ENCODE measurements at regions not wholly inside any gene's neighbourhood (a gene's known extent, or its start where the extent isn't known, plus 50 kb on each side); places are given as distances from the start of the nearest gene placed in this dataset.

DNA sequence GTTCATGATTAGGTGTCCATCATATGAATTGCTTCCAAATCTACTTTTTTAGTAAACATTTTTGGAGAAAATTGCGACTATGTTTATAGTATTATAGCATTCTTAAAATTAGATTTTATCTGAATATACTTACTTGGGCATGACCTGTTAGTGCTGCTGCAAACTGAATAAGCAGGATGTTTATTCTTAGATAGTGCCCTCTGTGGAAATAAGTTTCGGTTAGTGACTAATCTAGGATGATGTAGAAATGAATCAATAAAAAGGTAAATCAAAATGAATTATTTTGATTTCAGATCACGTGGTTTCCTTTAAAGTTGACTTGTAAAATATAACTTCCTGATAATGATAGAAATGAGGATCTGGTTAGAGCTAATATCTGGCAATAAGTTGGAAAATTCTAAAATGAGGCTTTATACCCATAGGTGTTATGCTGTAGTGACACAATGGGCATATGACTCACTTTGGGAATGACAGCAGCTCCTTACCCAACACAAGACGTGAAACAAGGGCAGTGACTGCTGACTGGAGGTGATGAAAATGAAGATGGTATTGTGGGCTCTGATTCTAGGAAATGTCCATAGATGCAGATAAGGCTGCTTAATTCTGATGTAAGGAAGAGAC lies 165.8 kb upstream of the TCF4 start:
- no peaks in the 10 kb centered on the region for H3K4me1 Mint-ChIP-seq (ENCODE audit: low read depth)
- H3K36me3 Mint-ChIP-seq (ENCODE audit: low read depth), result no peaks in the 10 kb centered on the region
- no peak overlapping the region for H3K27ac Mint-ChIP-seq
- H3K4me3 Mint-ChIP-seq, result no peak overlapping the region
- no peak for DNase-seq
- intact Hi-C loops (cut with micrococcal nuclease), result no loop called here
- CTCF ChIA-PET, result no interaction called here
- H3K9me3 Mint-ChIP-seq, result no peaks in the 10 kb centered on the region
- H3K27me3 Mint-ChIP-seq (ENCODE audit: low read depth), result no peaks in the 10 kb centered on the region

DNA sequence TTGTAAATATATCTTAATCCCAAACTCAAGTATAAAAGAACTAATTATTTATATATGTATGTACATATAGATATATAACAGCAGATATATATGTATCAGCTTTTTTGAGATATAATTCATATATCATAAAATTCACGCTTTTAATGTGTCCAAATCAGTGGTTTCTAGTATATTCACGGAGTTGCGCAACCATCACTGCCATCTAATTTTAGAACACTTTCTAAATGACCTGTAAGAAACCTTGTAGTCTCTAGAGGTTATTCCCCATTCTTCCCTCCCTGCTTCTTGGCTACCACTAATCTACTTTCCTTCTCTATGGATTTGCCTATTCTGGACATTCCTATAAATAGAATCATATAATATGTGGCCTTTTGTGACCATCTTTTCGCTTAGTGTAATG lies 163.5 kb upstream of the TCF4 start:
- no peak for DNase-seq
- Mint-ChIP-seq H3K27me3 (ENCODE audit: low read depth) (no peaks in the 10 kb centered on the region), H3K27ac (no peak overlapping the region), H3K4me3 (no peak overlapping the region), H3K36me3 (ENCODE audit: low read depth) (no peaks in the 10 kb centered on the region), H3K9me3 (no peaks in the 10 kb centered on the region), H3K4me1 (ENCODE audit: low read depth) (no peaks in the 10 kb centered on the region)
- CTCF ChIA-PET, result no interaction called here
- intact Hi-C loops (cut with micrococcal nuclease), result no loop called here

DNA sequence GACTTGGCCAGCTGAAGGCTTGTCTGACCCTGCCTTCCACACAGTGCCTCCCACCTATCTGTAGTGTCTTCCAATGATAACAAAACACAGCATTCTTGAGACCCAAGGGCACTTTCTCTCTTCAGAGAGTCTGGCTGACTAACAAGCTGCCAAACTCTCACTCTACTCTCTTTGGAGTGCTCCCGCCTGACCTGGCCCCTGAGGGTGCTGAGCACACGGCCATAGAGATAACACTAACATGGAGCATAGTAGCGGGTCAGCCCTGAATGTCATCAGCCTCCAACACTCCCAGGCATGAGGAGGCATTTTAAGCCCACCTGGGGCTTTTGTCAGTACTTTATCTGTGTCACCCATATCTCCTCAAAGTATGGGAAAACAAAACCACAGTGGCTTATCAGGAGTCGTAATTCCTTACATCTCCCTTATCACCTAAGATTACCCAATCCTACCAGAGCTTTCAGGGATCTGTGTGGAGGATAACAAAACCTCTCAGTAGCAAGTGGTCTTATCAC lies 160.3 kb upstream of the TCF4 start:
- intact Hi-C loops (cut with micrococcal nuclease), result no loop called here
- Mint-ChIP-seq H3K36me3 (ENCODE audit: low read depth) (no peaks in the 10 kb centered on the region), H3K27me3 (ENCODE audit: low read depth) (no peaks in the 10 kb centered on the region), H3K27ac (no peak overlapping the region), H3K4me1 (ENCODE audit: low read depth) (no peaks in the 10 kb centered on the region), H3K4me3 (no peak overlapping the region), H3K9me3 (no peaks in the 10 kb centered on the region)
- no peak for DNase-seq
- CTCF ChIA-PET, result no interaction called here

DNA sequence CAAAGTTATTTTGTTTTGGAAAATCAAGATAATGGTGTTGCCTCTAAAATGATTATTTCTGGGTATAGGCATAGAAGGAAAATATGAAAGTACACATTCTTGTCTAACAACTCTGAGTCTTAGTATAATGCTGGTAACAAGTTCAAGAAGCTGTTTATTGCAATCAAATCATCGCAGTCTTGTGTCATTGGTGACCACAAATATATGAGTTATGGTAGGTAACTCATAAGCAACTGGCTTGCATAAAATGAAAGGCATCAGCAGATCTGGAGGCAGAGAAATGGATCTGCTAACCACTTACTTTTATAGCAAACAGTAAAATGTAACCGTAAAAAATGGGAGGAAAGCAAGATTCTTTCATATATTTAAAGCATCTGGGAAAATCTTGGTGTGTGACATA lies 156.2 kb upstream of the TCF4 start:
- Mint-ChIP-seq H3K4me1 (ENCODE audit: low read depth) (no peaks in the 10 kb centered on the region), H3K27me3 (ENCODE audit: low read depth) (no peaks in the 10 kb centered on the region), H3K27ac (no peak overlapping the region), H3K36me3 (ENCODE audit: low read depth) (no peaks in the 10 kb centered on the region), H3K9me3 (no peaks in the 10 kb centered on the region), H3K4me3 (no peak overlapping the region)
- intact Hi-C loops (cut with micrococcal nuclease), result no loop called here
- CTCF ChIA-PET, result no interaction called here
- DNase-seq, result no peak

DNA sequence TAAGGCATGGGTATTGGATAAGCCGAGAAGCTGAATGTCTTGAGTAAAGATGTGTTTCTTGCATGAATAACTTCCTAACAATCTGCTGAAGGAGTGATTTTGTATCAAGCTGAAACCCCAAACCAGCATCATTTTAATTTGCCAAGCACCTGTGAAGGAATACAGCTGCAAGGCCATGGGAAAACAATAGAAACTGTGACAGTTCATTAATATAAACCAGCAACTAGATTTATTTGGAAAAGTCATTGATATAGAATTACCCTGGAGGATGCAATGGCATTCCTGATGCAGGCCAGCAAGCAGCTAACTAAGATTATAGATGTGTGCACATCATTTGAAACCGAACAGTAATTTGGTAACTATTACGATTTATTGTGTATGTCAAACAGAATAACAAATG lies 155.7 kb upstream of the TCF4 start:
- no peak overlapping the region for H3K4me3 Mint-ChIP-seq
- DNase-seq, result no peak
- CTCF ChIA-PET, result no interaction called here
- H3K4me1 Mint-ChIP-seq (ENCODE audit: low read depth), result no peaks in the 10 kb centered on the region
- no peaks in the 10 kb centered on the region for H3K27me3 Mint-ChIP-seq (ENCODE audit: low read depth)
- no peaks in the 10 kb centered on the region for H3K9me3 Mint-ChIP-seq
- no peaks in the 10 kb centered on the region for H3K36me3 Mint-ChIP-seq (ENCODE audit: low read depth)
- H3K27ac Mint-ChIP-seq, result no peak overlapping the region
- intact Hi-C loops (cut with micrococcal nuclease), result no loop called here

DNA sequence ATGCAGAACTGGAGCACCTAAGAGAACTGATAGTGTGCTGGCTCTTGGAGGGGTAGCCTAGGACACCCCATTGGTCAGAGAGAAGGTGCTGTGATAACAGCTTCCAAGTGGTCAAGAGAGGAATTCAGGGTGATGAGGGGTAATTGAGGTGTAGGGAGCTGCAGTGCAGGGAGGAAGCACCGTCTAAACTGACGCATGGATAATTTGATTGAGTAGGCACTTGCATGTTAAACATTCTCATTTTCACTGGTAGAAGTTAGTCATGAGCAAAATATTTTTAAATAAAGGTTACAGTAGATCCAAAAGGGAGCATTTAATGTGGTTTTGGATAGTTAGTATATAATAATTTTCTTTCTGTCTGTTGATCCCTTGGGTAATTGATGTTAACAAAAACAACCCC lies 155.1 kb upstream of the TCF4 start:
- H3K27ac Mint-ChIP-seq, result no peak overlapping the region
- no peaks in the 10 kb centered on the region for H3K4me1 Mint-ChIP-seq (ENCODE audit: low read depth)
- H3K36me3 Mint-ChIP-seq (ENCODE audit: low read depth), result no peaks in the 10 kb centered on the region
- H3K9me3 Mint-ChIP-seq, result no peaks in the 10 kb centered on the region
- CTCF ChIA-PET, result no interaction called here
- intact Hi-C loops (cut with micrococcal nuclease), result no loop called here
- H3K27me3 Mint-ChIP-seq (ENCODE audit: low read depth), result no peaks in the 10 kb centered on the region
- no peak overlapping the region for H3K4me3 Mint-ChIP-seq
- no peak for DNase-seq

DNA sequence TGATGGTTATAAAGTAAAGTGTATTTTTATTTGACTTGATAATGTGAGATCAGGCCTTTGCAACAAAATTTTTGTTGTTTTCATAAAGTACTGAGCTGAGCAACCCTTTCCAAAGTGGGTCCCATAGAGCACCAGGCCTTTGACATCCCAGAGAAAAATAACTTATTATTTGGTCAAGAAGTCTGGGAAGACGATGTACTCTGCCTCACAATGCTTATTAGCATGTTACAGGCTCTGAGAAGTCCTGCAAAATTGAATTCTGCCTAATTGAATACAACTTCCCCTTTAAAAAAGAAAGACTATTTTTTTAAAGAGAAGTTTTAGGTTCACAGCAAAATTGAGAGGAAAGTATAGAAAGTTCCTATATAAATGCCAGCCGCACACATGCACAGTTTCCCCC lies 151.5 kb upstream of the TCF4 start:
- H3K4me1 Mint-ChIP-seq (ENCODE audit: low read depth), result no peaks in the 10 kb centered on the region
- intact Hi-C loops (cut with micrococcal nuclease), result no loop called here
- CTCF ChIA-PET, result interaction anchor here (0.6 kb wide), 1 partner anchor 164 kb away, joined by 4 read pairs; no protein-coding TSS in a partner anchor
- no peak overlapping the region for H3K4me3 Mint-ChIP-seq
- no peak for DNase-seq
- no peaks in the 10 kb centered on the region for H3K27me3 Mint-ChIP-seq (ENCODE audit: low read depth)
- no peaks in the 10 kb centered on the region for H3K36me3 Mint-ChIP-seq (ENCODE audit: low read depth)
- H3K9me3 Mint-ChIP-seq, result no peaks in the 10 kb centered on the region
- H3K27ac Mint-ChIP-seq, result no peak overlapping the region

DNA sequence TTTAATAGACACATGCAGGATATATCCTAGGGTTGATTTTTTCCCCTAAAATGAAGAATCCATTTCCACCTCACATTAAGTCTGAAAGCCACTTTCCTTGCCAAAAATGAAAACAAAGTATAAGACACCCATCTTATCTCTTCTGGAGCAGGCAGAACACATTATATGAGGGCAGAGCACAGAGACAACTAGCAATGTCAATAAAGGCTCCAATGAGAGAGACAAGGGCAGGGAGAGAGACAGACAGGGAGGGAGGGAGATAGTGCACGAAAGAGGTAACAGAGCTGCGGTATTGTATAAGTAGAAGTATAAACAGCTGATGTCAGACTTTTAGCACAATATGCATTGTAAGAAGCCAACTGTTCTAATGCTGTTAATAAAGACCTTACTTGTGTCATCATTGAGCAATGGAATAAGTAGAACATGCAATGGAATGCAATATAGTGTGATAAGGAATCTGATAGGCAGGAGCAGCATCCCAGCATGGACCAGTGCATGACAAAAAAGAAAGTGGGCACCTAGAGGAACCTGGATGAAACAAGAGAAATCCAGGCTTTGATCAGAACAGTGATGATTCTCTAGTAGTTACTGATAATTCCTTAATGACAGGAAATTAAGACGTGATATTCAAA lies 150.6 kb upstream of the TCF4 start:
- DNase-seq, result no peak
- CTCF ChIA-PET, result interaction anchor here (0.6 kb wide), 1 partner anchor 163 kb away, joined by 4 read pairs; no protein-coding TSS in a partner anchor
- intact Hi-C loops (cut with micrococcal nuclease), result no loop called here
- Mint-ChIP-seq H3K36me3 (ENCODE audit: low read depth) (no peaks in the 10 kb centered on the region), H3K4me1 (ENCODE audit: low read depth) (no peaks in the 10 kb centered on the region), H3K27ac (no peak overlapping the region), H3K27me3 (ENCODE audit: low read depth) (no peaks in the 10 kb centered on the region), H3K4me3 (no peak overlapping the region), H3K9me3 (no peaks in the 10 kb centered on the region)

DNA sequence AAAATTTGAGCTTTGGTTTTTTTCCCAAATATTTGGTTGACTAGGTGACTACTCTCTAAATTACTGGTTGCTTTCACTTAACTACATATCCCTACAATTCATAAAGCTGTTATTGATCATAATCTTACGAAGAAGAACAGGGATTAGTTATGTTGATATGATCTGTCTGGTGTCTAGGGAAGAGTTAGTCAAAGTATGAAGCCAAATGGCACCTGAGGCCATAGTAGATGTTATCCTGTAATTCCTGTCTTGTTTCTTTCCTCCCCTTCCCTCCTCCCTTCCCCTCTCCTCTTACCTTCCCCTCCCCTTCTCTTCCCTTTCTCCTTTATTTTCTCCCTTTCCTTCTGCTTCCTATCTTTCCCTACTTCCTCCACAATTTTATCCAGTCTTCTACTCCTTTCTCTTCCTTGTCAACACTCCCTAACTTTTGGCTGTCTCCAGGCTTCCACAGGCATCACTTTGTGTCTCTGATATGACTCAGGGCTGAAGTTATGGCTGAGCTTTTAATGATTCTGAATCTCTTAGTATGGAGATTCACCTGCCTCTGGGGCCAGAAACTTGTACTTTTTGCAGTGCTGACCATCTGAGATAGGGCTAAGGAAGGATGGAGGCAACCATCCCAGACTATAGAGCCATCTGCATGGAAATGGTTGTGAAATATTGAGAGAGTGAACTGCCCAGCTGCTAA lies 149.9 kb upstream of the TCF4 start:
- intact Hi-C loops (cut with micrococcal nuclease), result no loop called here
- Mint-ChIP-seq H3K9me3 (no peaks in the 10 kb centered on the region), H3K27ac (no peak overlapping the region), H3K4me1 (ENCODE audit: low read depth) (no peaks in the 10 kb centered on the region), H3K27me3 (ENCODE audit: low read depth) (no peaks in the 10 kb centered on the region), H3K4me3 (no peak overlapping the region), H3K36me3 (ENCODE audit: low read depth) (no peaks in the 10 kb centered on the region)
- no peak for DNase-seq
- CTCF ChIA-PET, result no interaction called here

DNA sequence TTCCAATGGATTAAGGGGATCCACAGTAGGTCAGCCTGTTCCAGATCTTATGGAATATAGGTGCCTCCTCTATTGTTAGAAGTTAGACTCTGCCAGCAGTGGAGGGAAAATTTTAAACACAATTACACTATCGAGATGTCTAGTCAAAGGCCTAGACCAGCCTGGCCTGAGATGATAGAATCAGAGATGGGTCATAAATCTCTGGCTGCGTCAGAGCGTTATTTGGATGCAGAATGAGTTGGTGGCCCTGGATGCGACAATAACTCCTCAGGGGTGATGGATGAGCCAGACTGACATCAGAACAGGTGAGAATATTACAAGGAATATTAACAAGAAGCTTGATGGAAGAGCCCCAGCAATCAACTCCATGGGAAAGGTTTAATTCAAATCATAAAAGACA lies 149.3 kb upstream of the TCF4 start:
- Mint-ChIP-seq H3K27ac (no peak overlapping the region), H3K4me3 (no peak overlapping the region), H3K27me3 (ENCODE audit: low read depth) (no peaks in the 10 kb centered on the region), H3K4me1 (ENCODE audit: low read depth) (no peaks in the 10 kb centered on the region), H3K9me3 (no peaks in the 10 kb centered on the region), H3K36me3 (ENCODE audit: low read depth) (no peaks in the 10 kb centered on the region)
- intact Hi-C loops (cut with micrococcal nuclease), result no loop called here
- no peak for DNase-seq
- CTCF ChIA-PET, result no interaction called here

DNA sequence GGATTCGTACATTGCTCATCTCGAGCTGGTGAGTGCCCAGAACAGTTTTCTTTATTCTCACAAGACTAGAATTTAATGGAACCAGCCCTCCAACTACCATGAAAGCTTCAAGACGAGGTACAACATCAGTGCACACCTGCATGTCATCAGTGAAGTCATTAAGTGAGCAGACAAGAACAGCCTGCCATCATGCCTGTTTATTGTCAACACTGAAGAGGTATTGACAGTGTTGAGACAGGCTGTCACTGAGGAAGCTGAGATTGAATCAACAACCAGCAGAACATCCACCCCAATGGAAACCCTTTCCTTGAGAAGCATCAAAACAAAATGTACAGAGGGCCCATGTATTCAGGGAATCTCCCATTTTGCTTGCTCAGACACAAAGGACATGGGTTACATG lies 148.0 kb upstream of the TCF4 start:
- no peak for DNase-seq
- Mint-ChIP-seq H3K4me3 (no peak overlapping the region), H3K27me3 (ENCODE audit: low read depth) (no peaks in the 10 kb centered on the region), H3K27ac (no peak overlapping the region), H3K4me1 (ENCODE audit: low read depth) (no peaks in the 10 kb centered on the region), H3K36me3 (ENCODE audit: low read depth) (no peaks in the 10 kb centered on the region), H3K9me3 (no peaks in the 10 kb centered on the region)
- intact Hi-C loops (cut with micrococcal nuclease), result no loop called here
- CTCF ChIA-PET, result no interaction called here

DNA sequence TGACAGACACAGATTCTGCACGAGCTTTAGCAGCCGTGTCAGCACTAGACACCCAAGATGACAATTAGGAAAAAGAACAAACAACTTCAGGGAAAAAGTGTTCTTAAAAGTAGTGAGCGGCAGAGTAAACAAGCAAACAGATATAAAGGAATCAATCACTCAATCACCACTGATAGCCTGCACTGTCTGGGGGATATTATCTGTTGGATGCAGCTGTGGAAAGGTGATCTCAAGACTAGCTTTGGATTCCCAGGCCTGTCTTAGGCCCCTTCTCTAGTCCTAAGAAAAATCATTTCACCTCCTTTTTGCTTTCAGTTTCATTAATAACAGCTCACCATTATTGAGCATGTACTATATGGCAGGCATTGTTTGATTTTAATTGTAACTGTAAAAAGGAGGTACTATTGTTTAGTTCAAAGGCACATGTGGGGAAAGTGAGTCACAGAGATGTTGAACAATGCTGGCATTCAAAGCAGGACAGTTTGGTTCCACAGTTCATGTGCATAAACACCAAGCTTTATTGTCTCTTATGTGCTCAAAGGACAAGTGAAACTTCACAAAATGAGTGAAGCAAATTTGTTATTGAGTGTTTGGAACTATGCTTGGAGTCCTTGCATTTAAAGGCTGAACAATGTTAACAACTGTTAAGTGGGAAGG lies 147.3 kb upstream of the TCF4 start:
- H3K27ac Mint-ChIP-seq, result no peak overlapping the region
- no peaks in the 10 kb centered on the region for H3K27me3 Mint-ChIP-seq (ENCODE audit: low read depth)
- H3K4me1 Mint-ChIP-seq (ENCODE audit: low read depth), result no peaks in the 10 kb centered on the region
- no peak overlapping the region for H3K4me3 Mint-ChIP-seq
- no peak for DNase-seq
- no peaks in the 10 kb centered on the region for H3K36me3 Mint-ChIP-seq (ENCODE audit: low read depth)
- H3K9me3 Mint-ChIP-seq, result no peaks in the 10 kb centered on the region
- CTCF ChIA-PET, result no interaction called here
- intact Hi-C loops (cut with micrococcal nuclease), result no loop called here
